DND-41 (cell line): ENCODE measurements at regions not wholly inside any gene's neighbourhood (a gene's known extent, or its start where the extent isn't known, plus 50 kb on each side); places are given as distances from the start of the nearest gene placed in this dataset.

Experiments used
- ATAC-seq: fragments of 200-7000 bp; cut with Tn5 transposase; 3 replicates; pipeline ENCODE4 v1.9.1; 2021; ENCODE audit warnings: low read depth; ENCODE audit not compliant: insufficient read depth
- DNase-seq: peaks from one replicate; pipeline ENCODE4 v3.0.0-alpha.2; 2020
- H2AFZ ChIP-seq: 2 replicates; pipeline ENCODE4 v1.6.0; 2012; ENCODE audit warnings: low read depth, low read length
- H3K27ac ChIP-seq: 2 replicates; pipeline ENCODE4 v1.5.1; 2012; ENCODE audit warnings: low read length, inconsistent platforms
- H3K27me3 ChIP-seq: fragments of 200-600 bp; sonication (generic); 2 replicates; pipeline ENCODE4 v1.6.0; 2012; ENCODE audit warnings: low read length, mild to moderate bottlenecking, inconsistent platforms; ENCODE audit not compliant: insufficient read depth, poor library complexity
- H3K36me3 ChIP-seq: 2 replicates; pipeline ENCODE4 v1.5.1; 2012; ENCODE audit warnings: low read length, inconsistent platforms; ENCODE audit not compliant: insufficient read depth
- H3K4me1 ChIP-seq: 2 replicates; pipeline ENCODE4 v1.5.1; 2012; ENCODE audit warnings: mild to moderate bottlenecking, low read length; ENCODE audit not compliant: insufficient read depth
- H3K4me2 ChIP-seq: 2 replicates; pipeline ENCODE4 v1.6.0; 2012; ENCODE audit warnings: mild to moderate bottlenecking, moderate library complexity, low read length, inconsistent platforms; ENCODE audit not compliant: insufficient read depth
- H3K4me3 ChIP-seq, 2 experiments: fragments of 200-600 bp in 1 of 2; shearing (Covaris generic) in 1 of 2; 2 replicates each; pipeline ENCODE4 v1.5.1; 2012 to 2016; ENCODE audit warnings: inconsistent platforms in 2 of 2, low read length in 2 of 2, mild to moderate bottlenecking in 2 of 2, low read depth in 1 of 2, moderate library complexity in 1 of 2
- H3K79me2 ChIP-seq: 2 replicates; pipeline ENCODE4 v1.6.0; 2012; ENCODE audit warnings: low read length, inconsistent platforms; ENCODE audit not compliant: insufficient read depth
- H3K9ac ChIP-seq: 2 replicates; pipeline ENCODE4 v1.6.0; 2012; ENCODE audit warnings: low read depth, mild to moderate bottlenecking, inconsistent platforms, low read length, moderate library complexity
- H3K9me3 ChIP-seq: 2 replicates; pipeline ENCODE4 v1.5.1; 2012; ENCODE audit warnings: low read length, moderate library complexity, mild to moderate bottlenecking, inconsistent platforms; ENCODE audit not compliant: insufficient read depth, severe bottlenecking
- H4K20me1 ChIP-seq: 2 replicates; pipeline ENCODE4 v1.6.0; 2012; ENCODE audit warnings: low read length; ENCODE audit not compliant: insufficient read depth
- EZH2 ChIP-seq: IDR thresholded peaks from 3 replicates; pipeline ENCODE4 v1.6.1; 2012; ENCODE audit warnings: borderline replicate concordance, low read depth, mild to moderate bottlenecking, moderate library complexity, low read length, inconsistent platforms; ENCODE audit not compliant: severe bottlenecking
- TF ChIP-seq, protein P1 (sequence below): IDR thresholded peaks from 2 replicates; pipeline ENCODE4 v1.5.1; 2012; ENCODE audit warnings: borderline replicate concordance, low read length, moderate library complexity, mild to moderate bottlenecking; ENCODE audit not compliant: poor library complexity, severe bottlenecking; ENCODE audit errors: extremely low read depth

DNA sequence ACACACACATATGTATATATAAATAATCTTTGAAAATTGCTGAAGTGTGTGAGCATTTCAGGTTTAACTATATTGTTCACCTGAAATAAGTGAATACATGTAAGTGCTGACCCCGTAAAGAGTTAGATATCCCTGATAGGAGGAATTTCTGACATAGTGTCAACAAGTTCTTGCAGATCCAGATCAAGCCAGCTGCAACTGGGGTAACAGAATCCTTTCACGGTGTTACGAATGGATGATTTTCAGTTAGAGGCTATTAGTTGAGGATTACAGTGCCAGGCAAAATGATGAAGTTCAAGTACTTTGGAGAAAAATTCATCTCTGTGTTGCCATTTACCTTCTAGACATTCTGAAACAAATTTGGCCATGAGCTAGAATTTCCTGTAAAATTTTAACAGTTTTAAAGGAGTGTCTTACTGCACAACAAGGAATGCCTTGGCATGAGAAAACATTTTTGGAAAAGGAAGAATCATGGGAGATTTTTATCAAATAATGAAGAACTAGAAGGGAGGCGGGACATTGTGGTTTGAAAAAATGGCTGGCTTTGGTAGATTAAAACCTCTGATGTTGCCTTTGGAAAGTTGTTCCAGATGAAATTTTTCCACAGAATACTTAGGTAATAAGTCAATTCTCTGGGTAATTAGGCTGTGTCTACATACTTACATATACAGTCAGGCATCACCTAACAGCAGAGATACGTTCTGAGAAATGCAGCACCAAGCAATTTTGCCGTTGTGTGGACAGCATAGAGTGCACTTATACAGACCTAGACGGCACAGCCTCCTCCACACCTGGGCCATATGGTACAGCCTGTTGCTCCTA, 84.4 kb upstream of the FAT1 start:
- no peak overlapping the region for H3K4me2 ChIP-seq
- DNase-seq: no peak
- H3K27me3 ChIP-seq: no peaks in the 10 kb centered on the region
- H3K4me1 ChIP-seq: no peaks in the 10 kb centered on the region
- no peaks in the 10 kb centered on the region for H3K36me3 ChIP-seq
- H3K4me3 ChIP-seq: no peak overlapping the region
- H3K79me2 ChIP-seq: no peaks in the 10 kb centered on the region
- ATAC-seq: no peak
- H4K20me1 ChIP-seq: no peaks in the 10 kb centered on the region
- no peak overlapping the region for H2AFZ ChIP-seq
- no peak overlapping the region for H3K9ac ChIP-seq
- H3K9me3 ChIP-seq: no peaks in the 10 kb centered on the region
- no peak for TF ChIP-seq EZH2
- TF ChIP-seq, protein P1, sequence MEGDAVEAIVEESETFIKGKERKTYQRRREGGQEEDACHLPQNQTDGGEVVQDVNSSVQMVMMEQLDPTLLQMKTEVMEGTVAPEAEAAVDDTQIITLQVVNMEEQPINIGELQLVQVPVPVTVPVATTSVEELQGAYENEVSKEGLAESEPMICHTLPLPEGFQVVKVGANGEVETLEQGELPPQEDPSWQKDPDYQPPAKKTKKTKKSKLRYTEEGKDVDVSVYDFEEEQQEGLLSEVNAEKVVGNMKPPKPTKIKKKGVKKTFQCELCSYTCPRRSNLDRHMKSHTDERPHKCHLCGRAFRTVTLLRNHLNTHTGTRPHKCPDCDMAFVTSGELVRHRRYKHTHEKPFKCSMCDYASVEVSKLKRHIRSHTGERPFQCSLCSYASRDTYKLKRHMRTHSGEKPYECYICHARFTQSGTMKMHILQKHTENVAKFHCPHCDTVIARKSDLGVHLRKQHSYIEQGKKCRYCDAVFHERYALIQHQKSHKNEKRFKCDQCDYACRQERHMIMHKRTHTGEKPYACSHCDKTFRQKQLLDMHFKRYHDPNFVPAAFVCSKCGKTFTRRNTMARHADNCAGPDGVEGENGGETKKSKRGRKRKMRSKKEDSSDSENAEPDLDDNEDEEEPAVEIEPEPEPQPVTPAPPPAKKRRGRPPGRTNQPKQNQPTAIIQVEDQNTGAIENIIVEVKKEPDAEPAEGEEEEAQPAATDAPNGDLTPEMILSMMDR: no peak
- H3K27ac ChIP-seq: no peak overlapping the region

DNA sequence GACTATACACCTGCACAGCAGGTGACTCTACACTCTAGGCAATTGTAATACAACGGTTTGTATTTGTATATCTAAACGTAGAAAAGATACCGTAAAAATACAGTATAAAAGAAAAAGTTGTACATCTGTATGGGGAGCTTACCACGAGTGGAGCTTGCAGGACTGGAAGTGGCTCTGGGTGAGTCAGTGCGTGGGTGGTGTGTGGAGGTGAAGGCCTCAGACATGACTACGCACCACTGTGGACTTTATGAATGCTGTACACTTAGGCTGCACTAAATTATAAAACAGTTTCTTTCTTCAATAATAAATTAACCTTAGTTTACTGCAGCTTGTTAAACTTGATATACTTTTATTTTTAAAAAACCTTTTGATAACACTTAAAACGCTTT, 85.0 kb upstream of the FAT1 start:
- H4K20me1 ChIP-seq: no peaks in the 10 kb centered on the region
- H3K9me3 ChIP-seq: no peaks in the 10 kb centered on the region
- H3K27ac ChIP-seq: no peak overlapping the region
- H3K9ac ChIP-seq: no peak overlapping the region
- no peaks in the 10 kb centered on the region for H3K4me1 ChIP-seq
- TF ChIP-seq EZH2: no peak
- TF ChIP-seq, protein P1: no peak
- DNase-seq: no peak
- H3K4me3 ChIP-seq: no peak overlapping the region
- ATAC-seq: no peak
- no peaks in the 10 kb centered on the region for H3K36me3 ChIP-seq
- H3K4me2 ChIP-seq: no peak overlapping the region
- no peaks in the 10 kb centered on the region for H3K79me2 ChIP-seq
- H2AFZ ChIP-seq: no peak overlapping the region
- no peaks in the 10 kb centered on the region for H3K27me3 ChIP-seq

DNA sequence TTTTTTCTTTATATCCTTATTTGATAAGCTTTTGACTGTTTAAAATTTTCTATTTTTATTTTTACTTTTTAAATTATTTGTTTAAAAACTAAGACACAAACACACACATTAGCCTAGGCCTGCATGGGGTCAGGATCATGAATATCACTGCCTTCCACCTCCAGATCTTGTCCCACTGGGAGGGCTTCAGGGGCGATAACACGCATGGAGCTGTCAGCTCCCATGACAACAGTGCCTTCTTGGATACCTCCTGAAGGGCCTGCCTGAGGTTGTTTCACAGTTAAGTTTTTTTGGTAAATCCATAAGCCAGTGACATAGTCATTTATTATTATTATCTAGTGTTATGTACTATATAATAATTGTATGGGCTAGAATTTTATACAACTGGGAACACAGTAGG, 85.4 kb upstream of the FAT1 start:
- H3K27ac ChIP-seq: no peak overlapping the region
- H3K9ac ChIP-seq: no peak overlapping the region
- H3K27me3 ChIP-seq: no peaks in the 10 kb centered on the region
- no peaks in the 10 kb centered on the region for H3K36me3 ChIP-seq
- DNase-seq: no peak
- TF ChIP-seq EZH2: no peak
- TF ChIP-seq, protein P1: no peak
- H3K79me2 ChIP-seq: no peaks in the 10 kb centered on the region
- no peaks in the 10 kb centered on the region for H3K4me1 ChIP-seq
- no peaks in the 10 kb centered on the region for H4K20me1 ChIP-seq
- H3K9me3 ChIP-seq: no peaks in the 10 kb centered on the region
- no peak overlapping the region for H3K4me3 ChIP-seq
- H2AFZ ChIP-seq: no peak overlapping the region
- H3K4me2 ChIP-seq: no peak overlapping the region
- no peak for ATAC-seq
